HEK293 (cell line): ENCODE measurements at regions not wholly inside any gene's neighbourhood (a gene's known extent, or its start where the extent isn't known, plus 50 kb on each side); places are given as distances from the start of the nearest gene placed in this dataset.

Experiments used
- CTCF ChIP-seq: fragments of 450-650 bp; formaldehyde crosslinking; IDR thresholded peaks from 2 replicates; pipeline ENCODE4 v1.5.1; 2016; ENCODE audit warnings: missing biosample characterization, missing genetic modification characterization
- GLIS1 ChIP-seq: fragments of 450-650 bp; formaldehyde crosslinking; IDR thresholded peaks from 2 replicates; pipeline ENCODE4 v1.5.1; 2016; ENCODE audit warnings: missing biosample characterization, missing genetic modification characterization
- HOXC10 ChIP-seq: sonication (generic); formaldehyde crosslinking; IDR thresholded peaks from 2 replicates; pipeline ENCODE4 v1.8.1; 2023; ENCODE audit warnings: mild to moderate bottlenecking, missing genetic modification reagents
- KLF1 ChIP-seq: fragments of 450-650 bp; formaldehyde crosslinking; IDR thresholded peaks from 2 replicates; pipeline ENCODE4 v1.5.1; 2016; ENCODE audit warnings: missing biosample characterization, missing genetic modification characterization
- TRIM28 ChIP-seq: IDR thresholded peaks from 2 replicates; pipeline ENCODE4 v1.6.1; 2011; ENCODE audit warnings: low read length, control low read depth, borderline replicate concordance
- YY1 ChIP-seq: fragments of 450-650 bp; formaldehyde crosslinking; IDR thresholded peaks from 2 replicates; pipeline ENCODE4 v1.5.1; 2018; ENCODE audit warnings: missing biosample characterization, missing genetic modification characterization
- ZBTB26 ChIP-seq: fragments of 450-650 bp; formaldehyde crosslinking; optimal IDR thresholded peaks from 2 replicates; pipeline ENCODE3; 2016; ENCODE audit warnings: missing biosample characterization, mild to moderate bottlenecking, missing genetic modification characterization
- ZFHX2 ChIP-seq: fragments of 450-650 bp; formaldehyde crosslinking; conservative IDR thresholded peaks from 2 replicates; pipeline ENCODE4 v1.5.1; 2016; ENCODE audit warnings: missing biosample characterization, missing genetic modification characterization
- ZNF114 ChIP-seq: fragments of 450-650 bp; formaldehyde crosslinking; IDR thresholded peaks from 2 replicates; pipeline ENCODE4 v1.5.0; 2017; ENCODE audit warnings: missing biosample characterization, missing genetic modification characterization
- ZNF24 ChIP-seq: fragments of 450-650 bp; formaldehyde crosslinking; IDR thresholded peaks from 2 replicates; pipeline ENCODE4 v1.5.1; 2016; ENCODE audit warnings: missing biosample characterization, missing genetic modification characterization
- ZNF280C ChIP-seq: fragments of 450-650 bp; formaldehyde crosslinking; IDR thresholded peaks from 2 replicates; pipeline ENCODE4 v1.5.1; 2016; ENCODE audit warnings: missing biosample characterization, missing genetic modification characterization
- ZNF449 ChIP-seq: fragments of 450-650 bp; formaldehyde crosslinking; IDR thresholded peaks from 2 replicates; pipeline ENCODE4 v1.5.1; 2017; ENCODE audit warnings: missing biosample characterization, mild to moderate bottlenecking, missing genetic modification characterization, moderate library complexity
- TF ChIP-seq, protein P1 (sequence below): fragments of 450-650 bp; formaldehyde crosslinking; IDR thresholded peaks from 2 replicates; pipeline ENCODE4 v1.5.1; 2017; ENCODE audit warnings: missing biosample characterization, missing genetic modification characterization

DNA sequence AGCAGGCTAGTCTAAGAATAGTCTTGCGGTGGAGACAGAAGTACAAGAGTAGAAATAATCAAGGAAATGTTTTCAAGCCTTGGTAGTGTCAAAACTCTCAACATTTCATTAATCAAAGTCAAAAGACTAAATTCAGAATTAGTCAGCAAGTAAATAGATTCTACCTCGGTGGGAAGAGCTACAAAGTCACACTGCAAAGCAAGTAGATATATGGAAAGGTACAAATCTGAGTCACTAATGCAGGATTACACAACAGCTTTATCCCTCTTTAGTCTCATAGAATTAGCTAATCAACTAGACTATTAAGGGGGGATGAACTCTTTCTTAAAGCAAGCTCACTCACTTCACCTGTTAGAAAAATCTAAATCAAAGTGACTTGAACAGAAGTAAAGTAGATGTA, 568.7 kb upstream of the CNTNAP5 start:
- no peak for TF ChIP-seq CTCF (tag by site-specific recombination)
- TF ChIP-seq, protein P1, sequence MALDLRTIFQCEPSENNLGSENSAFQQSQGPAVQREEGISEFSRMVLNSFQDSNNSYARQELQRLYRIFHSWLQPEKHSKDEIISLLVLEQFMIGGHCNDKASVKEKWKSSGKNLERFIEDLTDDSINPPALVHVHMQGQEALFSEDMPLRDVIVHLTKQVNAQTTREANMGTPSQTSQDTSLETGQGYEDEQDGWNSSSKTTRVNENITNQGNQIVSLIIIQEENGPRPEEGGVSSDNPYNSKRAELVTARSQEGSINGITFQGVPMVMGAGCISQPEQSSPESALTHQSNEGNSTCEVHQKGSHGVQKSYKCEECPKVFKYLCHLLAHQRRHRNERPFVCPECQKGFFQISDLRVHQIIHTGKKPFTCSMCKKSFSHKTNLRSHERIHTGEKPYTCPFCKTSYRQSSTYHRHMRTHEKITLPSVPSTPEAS (tag by site-specific recombination) = no peak
- TF ChIP-seq ZNF280C (tag by site-specific recombination) = no peak
- TF ChIP-seq TRIM28 = no peak
- TF ChIP-seq GLIS1 (tag by site-specific recombination) = no peak
- TF ChIP-seq YY1 (tag by site-specific recombination) = no peak
- TF ChIP-seq ZBTB26 (tag by site-specific recombination) = no peak
- no peak for TF ChIP-seq KLF1 (tag by site-specific recombination)
- no peak for TF ChIP-seq ZNF24
- TF ChIP-seq ZNF114 = no peak
- no peak for TF ChIP-seq HOXC10 (CRISPR knock-in tag)
- no peak for TF ChIP-seq ZNF449 (tag by site-specific recombination)
- no peak for TF ChIP-seq ZFHX2
